ENCODE measurements at regions not wholly inside any gene's neighbourhood (a gene's known extent, or its start where the extent isn't known, plus 50 kb on each side); places are given as distances from the start of the nearest gene placed in this dataset.

DNA sequence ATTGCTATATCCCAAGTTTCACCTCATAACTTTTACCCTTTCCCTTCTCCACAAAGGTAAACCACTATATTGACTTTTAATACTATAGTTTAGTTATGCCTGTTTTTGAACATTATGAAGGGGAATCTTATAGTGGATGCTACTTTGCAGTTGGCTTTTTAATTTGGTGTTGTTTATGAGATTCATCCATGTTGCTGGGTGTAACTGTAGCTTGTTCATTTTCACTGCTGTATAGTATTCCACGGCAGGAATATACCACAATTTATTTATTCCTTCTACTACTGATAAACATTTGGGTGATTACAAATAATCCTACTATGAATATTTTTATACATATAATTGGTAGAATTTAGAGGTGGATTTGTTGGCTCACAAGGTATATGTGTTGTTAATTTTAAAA lies 88.4 kb upstream of the NALF2 start:
- H3K27me3 ChIP-seq (ENCODE audit: control insufficient read depth, insufficient read depth, low read length) = no peaks in the 10 kb centered on the region
- TF ChIP-seq, protein P1, sequence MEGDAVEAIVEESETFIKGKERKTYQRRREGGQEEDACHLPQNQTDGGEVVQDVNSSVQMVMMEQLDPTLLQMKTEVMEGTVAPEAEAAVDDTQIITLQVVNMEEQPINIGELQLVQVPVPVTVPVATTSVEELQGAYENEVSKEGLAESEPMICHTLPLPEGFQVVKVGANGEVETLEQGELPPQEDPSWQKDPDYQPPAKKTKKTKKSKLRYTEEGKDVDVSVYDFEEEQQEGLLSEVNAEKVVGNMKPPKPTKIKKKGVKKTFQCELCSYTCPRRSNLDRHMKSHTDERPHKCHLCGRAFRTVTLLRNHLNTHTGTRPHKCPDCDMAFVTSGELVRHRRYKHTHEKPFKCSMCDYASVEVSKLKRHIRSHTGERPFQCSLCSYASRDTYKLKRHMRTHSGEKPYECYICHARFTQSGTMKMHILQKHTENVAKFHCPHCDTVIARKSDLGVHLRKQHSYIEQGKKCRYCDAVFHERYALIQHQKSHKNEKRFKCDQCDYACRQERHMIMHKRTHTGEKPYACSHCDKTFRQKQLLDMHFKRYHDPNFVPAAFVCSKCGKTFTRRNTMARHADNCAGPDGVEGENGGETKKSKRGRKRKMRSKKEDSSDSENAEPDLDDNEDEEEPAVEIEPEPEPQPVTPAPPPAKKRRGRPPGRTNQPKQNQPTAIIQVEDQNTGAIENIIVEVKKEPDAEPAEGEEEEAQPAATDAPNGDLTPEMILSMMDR (IDR thresholded peaks at IDR 0.05; ENCODE audit: insufficient read depth, low read length, severe bottlenecking) = no peak
- FAIRE-seq = no peak
- no peak for DNase-seq (ENCODE audit: low read depth)
- no peaks in the 10 kb centered on the region for H3K36me3 ChIP-seq (ENCODE audit: control insufficient read depth, insufficient read depth, low read length)
- no peak overlapping the region for H3K4me3 ChIP-seq (ENCODE audit: low read depth, low read length)

DNA sequence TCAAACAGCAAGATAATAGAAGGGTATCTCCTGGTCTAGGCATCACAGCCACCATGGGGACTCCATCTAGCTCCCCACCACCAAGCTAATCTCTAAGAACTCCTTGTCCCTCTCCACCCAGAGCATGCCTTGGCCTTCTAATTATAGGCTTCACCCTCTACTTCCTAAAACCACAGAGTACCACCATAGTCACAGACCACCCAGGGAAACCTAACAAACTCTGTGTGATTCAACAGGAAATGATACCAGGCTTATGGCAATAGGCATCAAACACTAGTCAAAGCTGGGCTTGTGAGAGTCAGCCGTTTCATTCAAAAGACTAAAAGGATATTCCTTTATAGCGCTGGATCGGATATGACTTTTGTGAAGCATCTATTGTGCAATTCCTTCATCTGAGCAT lies 91.5 kb upstream of the NALF2 start:
- DNase-seq (ENCODE audit: low read depth) (no peak), FAIRE-seq (no peak)
- Histone ChIP-seq H3K4me3 (ENCODE audit: low read depth, low read length) (no peak overlapping the region), H3K36me3 (ENCODE audit: control insufficient read depth, insufficient read depth, low read length) (no peaks in the 10 kb centered on the region), H3K27me3 (ENCODE audit: control insufficient read depth, insufficient read depth, low read length) (no peaks in the 10 kb centered on the region)
- TF ChIP-seq, protein P1 (IDR thresholded peaks at IDR 0.05; ENCODE audit: insufficient read depth, low read length, severe bottlenecking) = no peak

DNA sequence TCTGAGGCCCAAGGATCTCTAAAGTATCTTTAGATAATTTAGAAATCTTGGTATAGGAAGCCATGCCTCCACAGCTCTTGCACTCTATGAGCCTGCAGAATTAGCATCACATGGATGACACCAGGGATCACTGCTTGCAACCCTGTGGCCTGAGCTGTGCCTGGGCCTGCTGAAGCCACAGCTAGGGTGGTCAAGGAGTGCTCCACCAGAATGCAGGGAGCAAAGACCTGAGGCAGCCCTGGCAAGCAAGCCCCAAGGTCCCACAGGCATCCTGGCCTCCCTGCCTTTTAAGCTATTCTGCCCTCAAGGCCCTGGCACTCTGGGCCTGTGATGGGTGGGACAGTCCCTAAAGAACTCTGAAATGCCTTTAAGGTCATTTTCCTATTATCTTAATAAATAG lies 105.2 kb upstream of the NALF2 start:
- no peak overlapping the region for H3K4me3 ChIP-seq (ENCODE audit: low read depth, low read length)
- DNase-seq (ENCODE audit: low read depth) (no peak), FAIRE-seq (no peak)
- no peaks in the 10 kb centered on the region for H3K36me3 ChIP-seq (ENCODE audit: control insufficient read depth, insufficient read depth, low read length)
- TF ChIP-seq, protein P1 (IDR thresholded peaks at IDR 0.05; ENCODE audit: insufficient read depth, low read length, severe bottlenecking) = no peak
- no peaks in the 10 kb centered on the region for H3K27me3 ChIP-seq (ENCODE audit: control insufficient read depth, insufficient read depth, low read length)

DNA sequence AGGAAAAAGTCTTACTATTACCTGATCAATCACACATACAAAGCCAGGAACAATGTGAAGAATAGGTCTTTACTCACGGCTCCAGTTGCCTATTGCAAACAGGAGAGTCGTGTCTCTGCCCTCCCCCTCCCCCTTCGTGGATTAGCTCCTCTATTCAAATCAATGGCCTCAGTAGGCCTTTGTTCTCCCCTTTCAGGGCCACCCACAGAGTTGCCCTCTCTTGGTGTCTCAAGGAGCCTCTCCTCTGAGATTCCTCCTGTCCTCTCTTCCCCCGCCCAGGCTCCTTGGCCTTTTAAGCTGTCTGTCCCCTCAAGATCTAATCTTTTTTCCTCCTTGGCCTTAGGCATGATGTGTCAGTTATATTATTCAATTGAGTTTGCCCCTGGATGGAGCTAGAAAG lies 107.2 kb upstream of the NALF2 start:
- no peaks in the 10 kb centered on the region for H3K27me3 ChIP-seq (ENCODE audit: control insufficient read depth, insufficient read depth, low read length)
- no peak overlapping the region for H3K4me3 ChIP-seq (ENCODE audit: low read depth, low read length)
- DNase-seq (ENCODE audit: low read depth) (no peak), FAIRE-seq (no peak)
- no peaks in the 10 kb centered on the region for H3K36me3 ChIP-seq (ENCODE audit: control insufficient read depth, insufficient read depth, low read length)
- TF ChIP-seq, protein P1 (IDR thresholded peaks at IDR 0.05; ENCODE audit: insufficient read depth, low read length, severe bottlenecking) = no peak

DNA sequence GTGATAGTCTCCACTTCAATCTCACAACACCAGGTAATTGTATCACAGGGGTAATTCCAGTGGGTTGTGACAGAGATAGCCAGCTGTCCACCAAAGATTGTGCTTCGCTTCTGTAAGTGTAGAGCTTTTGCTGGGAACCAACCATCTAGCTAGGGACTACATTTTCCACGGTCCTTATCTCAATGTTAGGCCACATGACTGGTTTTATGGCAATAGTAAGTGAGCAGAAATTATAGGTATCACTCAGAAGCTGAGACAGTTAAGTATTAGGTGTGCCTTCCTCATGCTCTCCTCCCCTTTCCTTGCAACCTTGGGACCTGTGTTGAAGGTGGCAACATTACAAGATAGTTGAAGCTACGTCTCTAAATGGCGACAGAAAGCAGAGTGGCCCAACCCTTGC lies 108.8 kb upstream of the NALF2 start:
- TF ChIP-seq, protein P1 (IDR thresholded peaks at IDR 0.05; ENCODE audit: insufficient read depth, low read length, severe bottlenecking) = no peak
- H3K36me3 ChIP-seq (ENCODE audit: control insufficient read depth, insufficient read depth, low read length) = no peaks in the 10 kb centered on the region
- no peak for DNase-seq (ENCODE audit: low read depth)
- no peak overlapping the region for H3K4me3 ChIP-seq (ENCODE audit: low read depth, low read length)
- H3K27me3 ChIP-seq (ENCODE audit: control insufficient read depth, insufficient read depth, low read length) = no peaks in the 10 kb centered on the region
- FAIRE-seq = peak; percentile 50

DNA sequence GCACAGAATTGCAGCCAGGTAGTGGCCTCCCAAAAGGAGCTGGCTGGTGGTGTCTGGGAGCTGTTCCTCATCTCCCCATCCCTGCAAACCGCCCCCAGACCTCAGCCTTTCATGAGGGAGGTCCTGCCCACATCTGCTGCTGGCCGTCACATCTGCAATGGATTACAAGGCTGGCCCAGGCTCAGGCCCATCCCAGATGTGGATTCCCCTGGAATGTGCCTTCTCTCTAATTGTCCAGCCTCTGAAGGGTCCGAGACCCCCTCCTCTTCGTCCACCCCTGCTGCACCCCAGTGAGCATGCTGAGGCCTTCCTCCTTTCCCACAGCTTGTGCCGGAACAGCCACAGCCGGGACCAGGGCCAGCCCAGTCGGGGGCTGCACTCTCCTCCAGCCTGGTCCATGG lies 115.0 kb upstream of the NALF2 start:
- H3K27me3 ChIP-seq (ENCODE audit: control insufficient read depth, insufficient read depth, low read length) = no peaks in the 10 kb centered on the region
- TF ChIP-seq, protein P1 (IDR thresholded peaks at IDR 0.05; ENCODE audit: insufficient read depth, low read length, severe bottlenecking) = no peak
- DNase-seq (ENCODE audit: low read depth) (no peak), FAIRE-seq (no peak)
- no peak overlapping the region for H3K4me3 ChIP-seq (ENCODE audit: low read depth, low read length)
- no peaks in the 10 kb centered on the region for H3K36me3 ChIP-seq (ENCODE audit: control insufficient read depth, insufficient read depth, low read length)
